ENCODE measurements at regions not wholly inside any gene's neighbourhood (a gene's known extent, or its start where the extent isn't known, plus 50 kb on each side); places are given as distances from the start of the nearest gene placed in this dataset.

- DNase-seq = no peak
Observed at GRCh38 chr3:27589795-27590194, 105.6 kb upstream of the SLC4A7 start.

DNA sequence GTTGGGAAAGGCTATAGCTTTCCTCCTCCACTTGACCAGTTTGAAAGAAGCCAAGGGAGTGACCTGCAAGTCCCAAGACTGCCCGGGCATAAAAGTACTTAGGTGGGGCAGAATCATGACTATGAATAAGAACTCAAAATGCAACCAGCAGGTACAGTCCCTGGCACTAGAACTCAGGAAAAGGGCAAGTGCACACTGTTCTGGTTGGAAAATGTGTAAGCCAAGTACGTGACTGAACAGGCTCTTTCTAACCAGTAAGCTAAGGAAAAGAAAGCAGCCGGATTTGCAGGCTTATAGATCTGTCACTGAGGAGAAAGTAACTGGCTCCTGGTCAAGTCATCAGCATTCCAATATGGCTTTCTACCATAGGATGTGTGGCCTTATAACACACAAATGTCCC is 101.2 kb upstream of the SLC4A7 start:
- DNase-seq = no peak

DNA sequence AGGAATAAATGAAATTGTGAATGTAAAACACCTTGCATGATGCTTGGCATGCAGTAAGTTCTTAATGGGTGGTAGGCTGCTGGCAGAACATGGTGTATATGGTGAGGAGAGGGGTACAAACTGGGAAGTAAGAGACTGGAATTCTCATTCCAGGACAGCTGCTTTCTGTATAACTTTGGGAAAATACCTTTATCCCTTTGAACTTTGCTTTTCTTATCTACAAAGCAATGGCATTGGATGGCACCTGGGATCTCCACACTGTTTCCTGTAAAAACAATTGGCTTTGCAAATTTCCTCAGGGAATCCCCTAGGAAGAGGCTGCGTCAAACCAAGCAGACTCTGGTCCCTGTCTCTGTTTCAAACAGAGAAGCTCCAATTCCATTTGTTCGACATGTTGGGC is 100.7 kb upstream of the SLC4A7 start:
- no peak for DNase-seq

- DNase-seq = no peak
Observed at GRCh38 chr3:27581852-27582251, 97.7 kb upstream of the SLC4A7 start.

- no peak for DNase-seq
Observed at GRCh38 chr3:27578032-27578431, 93.8 kb upstream of the SLC4A7 start.

- no peak for DNase-seq
Observed at GRCh38 chr3:27577504-27577903, 93.3 kb upstream of the SLC4A7 start.

DNA sequence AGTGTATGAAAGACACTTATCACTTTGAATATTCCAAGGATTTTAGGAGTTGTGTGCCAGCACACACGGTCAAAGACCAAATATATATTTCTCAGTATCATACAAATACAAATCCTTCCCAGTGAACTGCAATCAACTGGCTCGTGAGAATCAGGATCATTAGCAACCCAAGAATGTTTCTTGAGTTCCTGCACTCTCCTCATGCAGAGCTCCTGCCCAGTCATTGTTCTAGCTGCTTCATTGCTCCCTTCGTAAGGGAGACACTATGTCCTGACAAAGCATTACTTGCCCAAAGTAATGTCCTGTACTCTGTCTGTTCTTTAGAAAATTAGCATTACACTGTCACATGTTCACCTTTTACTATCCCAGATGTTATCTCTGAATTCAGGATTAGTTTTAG is 92.0 kb upstream of the SLC4A7 start:
- no peak for DNase-seq

DNA sequence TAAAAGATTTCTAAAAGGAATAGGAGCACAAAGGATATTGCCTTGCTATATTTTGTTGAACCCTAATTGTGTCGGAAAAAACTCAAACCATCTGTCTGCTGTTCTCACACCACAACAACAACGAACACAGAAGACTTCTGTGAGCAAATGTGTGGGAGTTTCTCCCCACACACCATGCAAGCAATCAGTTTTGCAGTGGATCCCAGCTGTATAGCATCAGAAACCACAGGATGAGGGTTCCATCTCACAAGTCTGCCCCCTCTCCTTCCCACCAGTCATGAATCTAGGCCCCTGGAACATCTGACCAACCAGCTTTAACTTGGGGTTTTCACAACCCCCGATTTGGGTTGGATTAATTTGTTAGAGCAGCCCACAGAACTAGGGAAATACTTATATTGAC is 91.3 kb upstream of the SLC4A7 start:
- DNase-seq = no peak

DNA sequence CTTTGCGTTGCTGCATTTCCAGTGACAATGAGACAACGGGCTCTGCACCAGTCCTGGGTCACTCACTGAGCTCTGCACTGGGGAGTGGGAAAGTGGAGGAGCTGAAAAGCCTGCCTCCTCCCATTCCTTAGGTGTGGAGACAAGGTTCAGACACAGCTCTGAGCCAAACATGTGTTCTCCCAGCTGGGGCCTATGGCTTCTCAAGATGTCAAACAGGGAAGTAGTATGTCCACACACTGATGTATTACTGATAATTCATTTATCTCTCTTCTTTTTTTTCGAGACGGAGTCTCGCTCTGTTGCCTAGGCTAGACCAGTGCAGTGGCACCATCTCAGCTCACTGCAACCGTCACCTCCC is 90.2 kb upstream of the SLC4A7 start:
- no peak for DNase-seq

DNA sequence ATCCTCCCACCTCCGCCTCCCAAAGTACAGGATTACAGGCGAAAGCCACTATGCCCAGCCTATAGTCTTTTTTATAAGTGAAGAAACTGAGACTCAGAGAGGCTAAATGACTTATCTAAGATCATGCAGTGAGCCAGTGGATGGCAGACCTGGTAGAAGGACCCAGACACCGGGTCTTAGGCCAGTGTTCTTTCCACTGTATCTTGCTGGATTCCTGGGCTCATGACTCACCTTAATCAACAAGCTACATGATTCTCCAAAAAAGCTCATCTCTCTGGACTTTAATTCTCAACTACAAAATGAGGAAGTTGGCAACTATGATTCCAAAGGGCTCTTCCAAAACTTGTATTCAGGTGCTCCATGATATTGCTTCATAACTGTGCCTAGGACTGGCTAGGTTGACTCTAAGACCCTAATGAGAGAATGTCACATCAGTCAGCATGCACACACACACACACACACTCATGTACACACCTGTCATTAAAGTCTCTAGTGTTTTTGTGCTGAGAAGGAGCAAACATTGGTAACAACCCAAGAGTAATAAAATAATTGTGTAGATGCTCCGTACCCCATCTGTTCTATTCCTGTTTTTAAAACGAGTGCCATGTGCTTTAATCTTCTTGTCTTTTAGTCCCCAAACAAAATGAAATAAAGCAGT is 89.7 kb upstream of the SLC4A7 start:
- DNase-seq = no peak

GRCh38 chr3:27573138-27573537 is 89.0 kb upstream of the SLC4A7 start:
- no peak for DNase-seq

- no peak for DNase-seq
Observed at GRCh38 chr3:27571345-27571744, 87.2 kb upstream of the SLC4A7 start.

- DNase-seq = no peak
Observed at GRCh38 chr3:27570421-27571106, 86.4 kb upstream of the SLC4A7 start.

DNA sequence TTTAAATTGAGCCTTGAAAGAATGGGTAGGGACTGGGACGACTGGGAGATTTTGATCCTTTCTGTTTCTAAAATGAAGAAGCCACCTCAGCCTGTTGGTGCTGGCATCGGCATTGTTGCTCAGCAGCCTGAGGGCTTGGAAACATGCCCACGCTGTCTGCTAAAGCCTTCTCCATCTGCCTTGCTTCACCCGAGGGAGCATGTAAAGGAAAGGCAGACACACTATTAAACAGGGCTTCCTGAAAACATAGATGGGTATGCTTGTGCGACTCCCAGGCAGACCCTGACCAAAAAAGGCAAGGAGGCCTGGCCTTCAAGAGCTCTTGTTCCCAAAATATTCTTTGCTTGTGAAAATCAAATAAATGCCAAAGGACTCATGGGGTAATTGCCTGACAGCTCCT is 84.2 kb upstream of the SLC4A7 start:
- DNase-seq = no peak

GRCh38 chr3:27567251-27567650 is 83.1 kb upstream of the SLC4A7 start:
- DNase-seq = no peak

GRCh38 chr3:27565201-27565852 is 81.1 kb upstream of the SLC4A7 start:
- DNase-seq = no peak

- no peak for DNase-seq
Observed at GRCh38 chr3:27561576-27561975, 77.4 kb upstream of the SLC4A7 start.

GRCh38 chr3:27560484-27561056 is 76.4 kb upstream of the SLC4A7 start:
- DNase-seq = peak; percentile 61

- DNase-seq = no peak
Observed at GRCh38 chr3:27559835-27560234, 75.7 kb upstream of the SLC4A7 start.

DNA sequence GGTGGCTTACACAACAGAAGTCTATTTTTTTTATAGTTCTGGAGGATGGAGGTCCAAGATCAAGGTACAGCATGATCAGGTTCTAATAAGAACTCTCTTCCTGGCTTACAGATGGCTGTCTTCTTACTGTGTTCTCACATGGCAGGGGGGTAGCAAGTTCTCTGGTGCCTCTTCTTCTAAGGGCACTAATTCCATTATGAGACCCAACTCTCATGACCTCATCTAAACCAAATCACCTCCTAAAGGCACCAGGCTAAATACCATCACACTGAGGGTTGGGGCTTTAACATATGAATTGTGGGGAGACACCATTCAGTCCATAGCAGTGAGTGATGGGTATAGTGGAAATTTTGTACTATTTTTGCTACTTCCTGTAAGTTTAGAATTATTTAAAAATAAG is 75.2 kb upstream of the SLC4A7 start:
- no peak for DNase-seq

- DNase-seq = no peak
Observed at GRCh38 chr3:27557411-27557810, 73.2 kb upstream of the SLC4A7 start.

- DNase-seq = no peak
Observed at GRCh38 chr3:27556887-27557286, 72.7 kb upstream of the SLC4A7 start.

- no peak for DNase-seq
Observed at GRCh38 chr3:27554706-27555105, 70.5 kb upstream of the SLC4A7 start.

GRCh38 chr3:27553886-27554540 is 69.8 kb upstream of the SLC4A7 start:
- DNase-seq = no peak

All from SIG-M5 (cell line).